ENCODE measurements at regions not wholly inside any gene's neighbourhood (a gene's known extent, or its start where the extent isn't known, plus 50 kb on each side); places are given as distances from the start of the nearest gene placed in this dataset.
"Not testable (repeated sequence)": the region's sequence is repeated elsewhere in the genome, so short reads cannot be mapped to it uniquely, and the experiment has no call there.

DNA sequence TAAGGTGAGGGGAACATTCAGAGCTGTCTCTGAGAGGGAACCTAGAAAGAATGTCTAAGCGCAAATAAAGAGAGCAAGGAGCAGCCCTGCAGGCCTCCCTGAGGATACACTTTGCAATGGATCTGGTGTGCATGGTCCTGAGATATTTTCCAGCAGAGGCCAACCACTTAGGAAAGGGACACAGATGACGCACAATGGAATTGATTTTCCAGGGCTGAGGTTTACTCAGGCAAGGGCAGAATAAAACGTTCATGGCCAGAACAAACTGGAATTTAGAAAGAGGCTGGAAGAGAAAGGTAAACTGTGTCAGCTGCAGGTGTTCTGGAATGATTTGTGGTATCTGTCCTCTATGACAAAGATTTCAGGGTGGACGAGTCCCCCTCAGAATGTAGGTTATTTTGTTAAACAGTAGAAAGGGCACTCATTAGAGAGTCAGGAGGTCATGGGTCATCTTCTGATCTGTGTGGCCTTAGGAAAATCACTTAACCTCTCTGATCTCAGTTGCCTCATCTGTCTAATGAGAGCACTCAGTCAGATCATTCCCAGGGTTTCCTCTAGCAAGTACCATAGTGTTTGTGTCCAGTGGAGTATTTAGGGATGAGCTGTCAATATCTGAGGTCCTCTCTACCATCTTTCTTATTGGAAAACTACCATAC, 61.8 kb upstream of the PGBD5 start:
- DNase-seq (ENCODE audit: low read depth), result no peak

DNA sequence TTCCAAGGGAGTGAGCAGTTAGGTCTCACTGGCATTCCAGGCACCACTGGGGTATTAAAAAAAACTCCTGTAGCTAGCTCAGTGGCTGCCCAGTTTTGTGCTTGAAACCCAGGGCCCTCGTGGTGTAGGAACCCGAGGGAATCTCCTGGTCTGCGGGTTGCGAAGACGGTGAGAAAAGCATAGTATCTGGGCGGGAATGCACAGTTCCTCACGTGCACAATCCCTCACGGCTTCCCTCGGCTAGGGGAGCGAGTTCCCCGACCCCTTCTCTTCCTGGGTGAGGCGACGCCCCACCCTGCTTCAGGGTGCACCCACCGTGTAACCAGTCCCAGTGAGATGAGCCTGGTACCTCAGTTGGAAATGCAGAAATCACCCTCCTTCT, 50.5 kb upstream of the PGBD5 start:
- no peak for DNase-seq (ENCODE audit: low read depth)

- DNase-seq (ENCODE audit: low read depth), result not testable (repeated sequence)
Observed at GRCh38 chr1:230475856-230476621, 49.9 kb upstream of the PGBD5 start.
